Activated CD8-positive, alpha-beta memory T cell treated with anti-CD3 and anti-CD28 coated beads, Interleukin-2, amount 50 U/mL, for 1 hour (primary cell): ENCODE measurements at regions not wholly inside any gene's neighbourhood (a gene's known extent, or its start where the extent isn't known, plus 50 kb on each side); places are given as distances from the start of the nearest gene placed in this dataset.
"Not testable (repeated sequence)": the region's sequence is repeated elsewhere in the genome, so short reads cannot be mapped to it uniquely, and the experiment has no call there.

ENCODE experiments used
- DNase-seq: peaks from one replicate; pipeline ENCODE4 v3.0.0-alpha.2; 2020; ENCODE audit errors: extremely low read depth

GRCh38 chr7:69435711-69436110, 162.6 kb upstream of the AUTS2 start:
- DNase-seq = no peak

DNA sequence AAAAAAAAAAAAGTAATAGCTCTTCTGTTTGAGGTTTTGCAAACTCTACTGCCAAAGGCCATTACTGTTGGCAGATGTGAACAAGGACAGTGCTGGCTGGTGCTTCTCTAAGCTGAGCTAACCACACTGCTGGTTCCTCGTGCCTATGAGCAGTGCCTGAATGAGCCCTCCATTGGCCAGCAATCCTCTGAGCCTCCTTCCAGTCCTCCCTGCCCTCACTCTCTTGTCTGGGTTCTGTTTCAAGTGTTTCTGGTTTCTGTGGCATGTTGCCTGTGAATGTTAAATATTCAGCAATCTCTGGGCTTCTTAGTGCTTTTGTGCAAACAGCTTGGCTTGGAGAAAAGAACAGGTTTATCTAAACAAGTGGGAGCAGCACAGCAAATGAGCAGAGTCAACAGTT, 161.3 kb upstream of the AUTS2 start:
- no peak for DNase-seq

- DNase-seq = no peak
Measured at GRCh38 chr7:69438584-69439412, 159.5 kb upstream of the AUTS2 start.

- no peak for DNase-seq
Measured at GRCh38 chr7:69439636-69440325, 158.5 kb upstream of the AUTS2 start.

DNA sequence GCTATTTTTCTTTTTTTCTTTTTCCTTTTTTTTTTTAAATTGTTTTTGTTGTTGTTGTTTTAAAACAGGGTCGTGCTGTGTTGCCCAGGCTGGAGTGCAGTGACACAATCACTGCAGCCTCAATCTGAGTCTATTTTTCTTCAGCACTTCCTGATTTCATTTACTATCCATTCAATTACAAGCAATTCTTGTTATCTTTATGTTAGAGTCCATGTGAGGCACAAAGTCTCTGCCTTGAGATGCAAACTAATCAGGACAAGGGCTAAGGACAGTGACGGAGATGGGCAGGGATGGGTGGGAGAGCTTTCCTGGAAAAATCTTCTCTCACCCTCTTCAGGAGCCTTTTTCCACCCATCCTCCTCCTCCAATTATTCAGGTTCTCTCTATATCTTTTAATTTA, 157.3 kb upstream of the AUTS2 start:
- DNase-seq = no peak

DNA sequence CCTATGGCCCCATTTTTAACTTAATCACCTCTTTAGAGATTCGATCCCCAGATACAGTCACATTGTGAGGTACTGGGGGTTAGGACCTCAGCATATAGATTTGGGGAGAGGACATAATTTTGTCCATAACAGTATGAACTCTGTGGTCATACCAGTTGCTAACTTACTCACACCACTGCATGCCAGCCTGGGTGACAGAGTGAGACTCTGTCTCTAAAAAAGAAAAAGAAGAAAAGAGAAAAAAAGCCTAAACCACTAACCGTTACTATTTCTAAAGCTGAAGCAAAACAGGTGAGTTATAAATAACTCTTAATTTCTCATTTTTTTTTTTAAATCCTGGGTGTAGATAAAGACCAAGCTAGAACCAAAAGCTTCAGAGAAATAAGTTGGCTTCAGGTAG, 155.1 kb upstream of the AUTS2 start:
- DNase-seq = no peak

- DNase-seq = no peak
Measured at GRCh38 chr7:69445541-69445940, 152.7 kb upstream of the AUTS2 start.

- DNase-seq = not testable (repeated sequence)
Measured at GRCh38 chr7:69446213-69446612, 152.1 kb upstream of the AUTS2 start.

DNA sequence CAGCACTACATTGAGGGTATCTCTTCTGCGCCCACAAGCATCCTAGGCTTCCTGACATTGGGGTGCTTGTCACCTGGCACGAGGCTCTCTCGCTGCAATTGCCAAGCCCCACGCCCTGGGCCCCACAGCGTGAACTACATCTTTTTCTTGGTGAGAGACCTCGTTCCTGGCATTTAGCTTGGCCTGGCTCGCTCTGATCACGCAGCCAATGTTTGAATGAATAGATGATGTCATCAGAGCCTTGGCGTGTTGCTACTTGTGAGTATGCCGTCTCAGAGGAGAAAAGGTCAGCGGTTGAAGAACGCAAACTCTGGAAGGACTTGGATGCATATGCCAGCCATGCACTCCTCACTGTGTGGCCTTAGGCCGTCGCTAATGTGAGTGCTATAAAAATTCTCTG, 150.2 kb upstream of the AUTS2 start:
- no peak for DNase-seq

GRCh38 chr7:69450456-69450855, 147.8 kb upstream of the AUTS2 start:
- DNase-seq = no peak

- no peak for DNase-seq
Measured at GRCh38 chr7:69451715-69452114, 146.6 kb upstream of the AUTS2 start.

- no peak for DNase-seq
Measured at GRCh38 chr7:69452797-69453196, 145.5 kb upstream of the AUTS2 start.

- no peak for DNase-seq
Measured at GRCh38 chr7:69457595-69458504, 140.4 kb upstream of the AUTS2 start.

- no peak for DNase-seq
Measured at GRCh38 chr7:69464035-69464434, 134.2 kb upstream of the AUTS2 start.

DNA sequence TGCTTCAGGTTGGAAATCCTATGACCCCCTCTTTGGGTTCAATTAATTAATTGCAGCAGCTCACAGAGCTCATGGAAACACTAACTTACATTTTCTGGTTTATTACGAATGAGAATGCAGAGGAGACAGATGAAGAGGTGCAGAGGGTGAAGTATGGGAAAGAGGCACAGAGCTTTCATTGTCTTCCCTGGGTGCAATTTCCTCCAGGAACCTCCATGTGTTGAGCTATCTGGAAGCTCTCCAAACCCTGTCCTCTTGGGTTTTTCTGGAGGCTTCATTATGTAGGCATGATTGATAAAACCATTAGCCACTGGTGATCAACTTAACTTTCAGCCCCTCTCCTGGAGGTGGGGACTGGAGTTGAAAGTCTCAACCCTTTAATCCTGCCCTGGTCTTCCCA, 133.0 kb upstream of the AUTS2 start:
- no peak for DNase-seq

DNA sequence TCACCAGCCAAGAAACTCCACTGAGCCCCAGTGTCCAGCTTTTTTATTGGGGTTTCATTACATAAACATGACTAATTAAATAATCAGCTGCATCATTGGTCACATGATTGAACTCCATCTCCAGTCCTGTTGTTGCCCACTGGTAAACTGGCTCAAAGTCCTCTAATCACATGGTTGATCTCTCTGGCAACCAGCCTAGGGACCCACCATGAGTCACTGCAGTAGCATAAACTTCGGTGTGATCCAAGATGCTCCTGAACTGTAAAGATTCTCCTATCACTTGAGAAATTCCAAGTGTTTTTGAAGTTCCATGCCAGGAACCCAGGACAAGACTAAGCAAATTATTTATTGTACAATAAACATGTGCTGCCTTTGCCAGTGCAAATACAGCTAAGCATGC, 130.4 kb upstream of the AUTS2 start:
- no peak for DNase-seq

GRCh38 chr7:69476416-69476815, 121.9 kb upstream of the AUTS2 start:
- DNase-seq = no peak

DNA sequence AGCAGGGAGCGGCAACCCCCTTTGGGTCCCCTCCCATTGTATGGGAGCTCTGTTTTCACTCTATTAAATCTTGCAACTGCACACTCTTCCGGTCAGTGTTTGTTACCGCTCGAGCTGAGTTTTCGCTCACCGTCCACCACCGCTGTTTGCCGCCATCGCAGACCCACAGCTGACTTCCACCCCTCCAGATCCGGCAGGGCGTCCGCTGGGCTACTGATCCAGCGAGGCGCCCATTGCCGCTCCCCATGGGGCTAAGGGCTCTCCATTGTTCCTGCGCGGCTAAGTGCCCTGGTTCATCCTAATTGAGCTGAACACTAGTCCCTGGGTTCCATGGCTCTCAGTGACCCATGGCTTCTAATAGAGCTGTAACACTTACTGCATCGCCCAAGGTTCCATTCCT, 115.6 kb upstream of the AUTS2 start:
- no peak for DNase-seq

- no peak for DNase-seq
Measured at GRCh38 chr7:69489533-69489932, 108.7 kb upstream of the AUTS2 start.

- DNase-seq = no peak
Measured at GRCh38 chr7:69498671-69499070, 99.6 kb upstream of the AUTS2 start.

GRCh38 chr7:69502358-69502757, 95.9 kb upstream of the AUTS2 start:
- no peak for DNase-seq

GRCh38 chr7:69504733-69505420, 93.4 kb upstream of the AUTS2 start:
- no peak for DNase-seq
